A673 (cell line): ENCODE measurements at regions not wholly inside any gene's neighbourhood (a gene's known extent, or its start where the extent isn't known, plus 50 kb on each side); places are given as distances from the start of the nearest gene placed in this dataset.

Experiments used
- BruUV-seq: library from RNA; stranded (reverse); fragments of 400-500 nt; replicated peaks from 2 replicates; lab custom pipeline; 2021; lab: Mats Ljungman, UMichigan
- CTCF ChIA-PET: fragments of 300-600 bp; sonication (Branson Sonifier 250); formaldehyde crosslinking; loops from one replicate; lab custom pipeline; 2022; ENCODE audit warnings: antibody characterized with exemption; lab: Charles Lee
- POLR2A ChIA-PET: fragments of 300-600 bp; sonication (Branson Sonifier 250); formaldehyde crosslinking; loops from one replicate; lab custom pipeline; 2022; ENCODE audit warnings: antibody characterized with exemption; ENCODE audit not compliant: low non-redundant PET; lab: Charles Lee
- DNase-seq: peaks from one replicate; pipeline ENCODE4 v3.0.0-alpha.2; 2015; ENCODE audit warnings: low spot score
- H3K27ac ChIP-seq: fragments of 200-600 bp; sonication (generic); 2 replicates; pipeline ENCODE4 v1.5.1; 2016; ENCODE audit warnings: mixed run types, low read depth, mild to moderate bottlenecking, mixed read lengths, antibody characterized with exemption, low read length; ENCODE audit not compliant: poor library complexity, severe bottlenecking
- H3K27me3 ChIP-seq: fragments of 200-600 bp; sonication (generic); replicated peaks from 2 replicates; pipeline ENCODE4 v1.6.1; 2017; ENCODE audit warnings: mixed run types, low read depth, mild to moderate bottlenecking, mixed read lengths, antibody characterized with exemption, low read length; ENCODE audit not compliant: insufficient read depth, poor library complexity
- H3K36me3 ChIP-seq: fragments of 200-600 bp; sonication (generic); 2 replicates; pipeline ENCODE4 v1.6.1; 2016; ENCODE audit warnings: mixed run types, mild to moderate bottlenecking, mixed read lengths, antibody characterized with exemption, low read length; ENCODE audit not compliant: insufficient read depth, poor library complexity, severe bottlenecking
- H3K4me1 ChIP-seq: fragments of 200-600 bp; sonication (generic); 2 replicates; pipeline ENCODE4 v1.6.1; 2017; ENCODE audit warnings: mixed run types, mild to moderate bottlenecking, mixed read lengths, antibody characterized with exemption, low read length; ENCODE audit not compliant: insufficient read depth, poor library complexity, severe bottlenecking
- H3K4me3 ChIP-seq: fragments of 200-600 bp; sonication (generic); 2 replicates; pipeline ENCODE4 v1.5.1; 2016; ENCODE audit warnings: low read depth, mixed run types, mild to moderate bottlenecking, mixed read lengths, low read length; ENCODE audit not compliant: poor library complexity, severe bottlenecking
- H3K9me3 ChIP-seq: fragments of 200-600 bp; sonication (generic); 2 replicates; pipeline ENCODE4 v1.6.1; 2016; ENCODE audit warnings: mixed run types, low read depth, mild to moderate bottlenecking, mixed read lengths, antibody characterized with exemption, low read length; ENCODE audit not compliant: poor library complexity, severe bottlenecking
- EZH2 ChIP-seq: fragments of 200-600 bp; sonication (generic); IDR thresholded peaks from 2 replicates; pipeline ENCODE4 v1.6.1; 2017; ENCODE audit warnings: borderline replicate concordance, low read depth, mild to moderate bottlenecking, mixed read lengths, antibody characterized with exemption, low read length; ENCODE audit not compliant: poor library complexity, severe bottlenecking
- intact Hi-C: fragments of 100-400 bp; cut with micrococcal nuclease; formaldehyde crosslinking; loops from one replicate; pipeline ENCODE4 v1.10.0; 2022; ENCODE audit not compliant: unreplicated experiment
- TF ChIP-seq, protein P1 (sequence below): fragments of 300-800, 200-600 bp; sonication (generic); conservative IDR thresholded peaks from 2 replicates; pipeline ENCODE4 v1.5.1; 2017; ENCODE audit warnings: low read depth, mild to moderate bottlenecking, antibody characterized with exemption, low read length, moderate library complexity, mixed read lengths

DNA sequence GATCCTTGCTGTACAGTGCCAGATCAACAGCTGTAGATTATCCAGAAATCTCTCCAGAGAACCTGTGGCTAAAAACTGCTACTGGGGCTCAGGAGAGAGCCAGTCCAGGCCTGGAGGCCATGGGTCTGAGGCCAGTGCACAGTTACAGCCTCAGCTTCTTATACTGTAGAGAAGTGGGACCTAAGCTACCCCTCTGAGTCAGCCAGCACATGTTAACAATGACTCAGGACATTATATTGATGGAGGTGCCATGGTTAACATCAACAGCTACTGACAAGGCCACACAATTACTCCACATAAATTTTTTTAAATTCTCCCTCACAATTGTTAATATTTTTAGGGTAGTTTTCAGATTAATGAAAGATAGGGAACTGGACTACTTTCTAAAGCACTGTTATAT lies 138.5 kb downstream of the RBM26 start:
- H3K27ac ChIP-seq, result no peak overlapping the region
- no peaks in the 10 kb centered on the region for H3K36me3 ChIP-seq
- DNase-seq, result no peak
- ChIA-PET POLR2A (no interaction called here), CTCF (no interaction called here)
- no TSS peak for BruUV-seq
- no peak overlapping the region for H3K4me3 ChIP-seq
- H3K4me1 ChIP-seq, result no peaks in the 10 kb centered on the region
- H3K9me3 ChIP-seq, result no peaks in the 10 kb centered on the region
- TF ChIP-seq EZH2, result no peak
- TF ChIP-seq, protein P1, sequence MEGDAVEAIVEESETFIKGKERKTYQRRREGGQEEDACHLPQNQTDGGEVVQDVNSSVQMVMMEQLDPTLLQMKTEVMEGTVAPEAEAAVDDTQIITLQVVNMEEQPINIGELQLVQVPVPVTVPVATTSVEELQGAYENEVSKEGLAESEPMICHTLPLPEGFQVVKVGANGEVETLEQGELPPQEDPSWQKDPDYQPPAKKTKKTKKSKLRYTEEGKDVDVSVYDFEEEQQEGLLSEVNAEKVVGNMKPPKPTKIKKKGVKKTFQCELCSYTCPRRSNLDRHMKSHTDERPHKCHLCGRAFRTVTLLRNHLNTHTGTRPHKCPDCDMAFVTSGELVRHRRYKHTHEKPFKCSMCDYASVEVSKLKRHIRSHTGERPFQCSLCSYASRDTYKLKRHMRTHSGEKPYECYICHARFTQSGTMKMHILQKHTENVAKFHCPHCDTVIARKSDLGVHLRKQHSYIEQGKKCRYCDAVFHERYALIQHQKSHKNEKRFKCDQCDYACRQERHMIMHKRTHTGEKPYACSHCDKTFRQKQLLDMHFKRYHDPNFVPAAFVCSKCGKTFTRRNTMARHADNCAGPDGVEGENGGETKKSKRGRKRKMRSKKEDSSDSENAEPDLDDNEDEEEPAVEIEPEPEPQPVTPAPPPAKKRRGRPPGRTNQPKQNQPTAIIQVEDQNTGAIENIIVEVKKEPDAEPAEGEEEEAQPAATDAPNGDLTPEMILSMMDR, result no peak
- no peaks in the 10 kb centered on the region for H3K27me3 ChIP-seq
- intact Hi-C loops, result no loop called here

DNA sequence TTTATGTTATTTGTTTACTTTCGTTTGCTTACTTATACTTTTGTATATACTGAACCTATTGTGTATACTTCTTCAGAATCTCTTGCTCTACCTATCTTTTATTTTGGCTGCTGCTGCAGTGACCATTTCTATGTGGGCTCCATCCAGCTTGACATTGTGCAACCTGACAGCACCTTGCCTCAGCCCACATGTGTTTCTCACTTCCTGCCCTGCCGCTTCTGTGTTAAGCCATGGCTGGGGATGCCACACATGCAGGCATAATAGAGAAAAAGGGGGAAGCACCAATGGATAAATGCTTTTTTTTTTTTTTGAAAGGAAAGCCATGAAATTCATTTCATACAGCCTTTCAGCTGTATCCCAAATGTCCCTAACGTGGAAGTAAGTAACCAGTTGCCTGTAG lies 147.6 kb downstream of the RBM26 start:
- Histone ChIP-seq H3K27me3 (peaks cover 4% of the 10 kb centered on the region), H3K4me1 (no peaks in the 10 kb centered on the region), H3K9me3 (no peaks in the 10 kb centered on the region), H3K4me3 (no peak overlapping the region), H3K36me3 (no peaks in the 10 kb centered on the region), H3K27ac (no peak overlapping the region)
- no TSS peak for BruUV-seq
- TF ChIP-seq, protein P1, result no peak
- TF ChIP-seq EZH2, result no peak
- DNase-seq, result no peak
- ChIA-PET CTCF (no interaction called here), POLR2A (no interaction called here)
- intact Hi-C loops, result no loop called here

DNA sequence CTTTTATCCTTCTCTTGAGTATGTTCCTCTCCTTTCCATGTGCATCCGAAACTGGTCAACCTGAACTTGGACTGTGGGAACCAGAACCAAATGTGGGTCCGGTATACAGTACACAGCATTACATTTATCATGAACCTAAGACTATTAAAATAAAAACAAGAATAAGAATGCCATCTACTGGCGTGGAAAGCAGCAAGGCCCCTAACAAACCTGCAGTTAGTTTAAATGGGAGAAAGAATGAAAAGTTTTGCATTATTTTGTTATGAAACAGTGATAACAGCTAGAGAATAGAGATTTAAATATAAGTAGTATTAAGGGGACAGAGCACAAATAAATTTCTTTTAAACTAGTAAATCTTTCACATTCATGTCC lies 159.5 kb downstream of the RBM26 start:
- H3K27me3 ChIP-seq, result no peaks in the 10 kb centered on the region
- DNase-seq, result peak; percentile 3
- intact Hi-C loops, result loop anchor here (5.0 kb wide), 1 partner anchor 1109 kb away; no protein-coding TSS in a partner anchor
- ChIA-PET CTCF (no interaction called here), POLR2A (no interaction called here)
- no peak for TF ChIP-seq EZH2
- TF ChIP-seq, protein P1, result peak; percentile 40
- H3K27ac ChIP-seq, result no peak overlapping the region
- no peaks in the 10 kb centered on the region for H3K36me3 ChIP-seq
- H3K9me3 ChIP-seq, result no peaks in the 10 kb centered on the region
- H3K4me3 ChIP-seq, result no peak overlapping the region
- no peaks in the 10 kb centered on the region for H3K4me1 ChIP-seq
- no TSS peak for BruUV-seq
